K562 (cell line): ENCODE measurements at regions not wholly inside any gene's neighbourhood (a gene's known extent, or its start where the extent isn't known, plus 50 kb on each side); places are given as distances from the start of the nearest gene placed in this dataset.

Experiments used
- ATAC-seq: fragments of 200-7000 bp; cut with Tn5 transposase; 3 replicates; pipeline ENCODE4 v1.9.1; 2020; ENCODE audit warnings: moderate library complexity
- BruUV-seq: library from RNA; stranded (reverse); fragments of 400-500 nt; replicated peaks from 2 replicates; lab custom pipeline; 2021; lab: Mats Ljungman, UMichigan
- CTCF ChIA-PET: fragments of 300-600 bp; formaldehyde crosslinking; extraction: SDS; loops from one replicate; lab custom pipeline; 2021; ENCODE audit warnings: low intra/inter-chr PET ratio; lab: Yijun Ruan, JAX
- POLR2A ChIA-PET: fragments of 300-600, 350-650 bp; sonication (Branson Sonifier 250); formaldehyde crosslinking; extraction: SDS; loops from one replicate; lab custom pipeline; 2021; ENCODE audit warnings: antibody characterized with exemption, inconsistent platforms; lab: Yijun Ruan, JAX
- DNase-seq, 4 experiments: peaks; one replicate each; pipeline versions ENCODE4 v3.0.0 to v3.0.0-alpha.2; 2011 to 2018; ENCODE audit warnings: low spot score in 3 of 4, mixed read lengths in 3 of 4; ENCODE audit errors: extremely low read depth in 1 of 4
- FAIRE-seq: peaks from 2 replicates; lab custom pipeline; 2011; peaks lifted over from hg19 to GRCh38; lab: Jason Lieb, UNC
- H2AFZ ChIP-seq: 2 replicates; pipeline ENCODE4 v1.6.0; 2011; ENCODE audit warnings: low read depth, low read length, control low read depth, inconsistent platforms
- H3K27ac ChIP-seq: fragments of 200-600 bp; 3 replicates; pipeline ENCODE4 v1.8.0; 2011; ENCODE audit warnings: low read depth, mild to moderate bottlenecking, control low read depth, inconsistent platforms, low read length, moderate library complexity, mixed read lengths; ENCODE audit errors: extremely low read depth
- H3K27me3 ChIP-seq, 2 experiments: fragments of 300-600 bp in 1 of 2; 2 replicates in 1 of 2; 3 replicates in 1 of 2; pipeline versions ENCODE4 v1.6.0 to v1.8.0; 2011; ENCODE audit warnings: inconsistent platforms in 2 of 2, low read length in 2 of 2, mild to moderate bottlenecking in 1 of 2, mixed read lengths in 1 of 2, moderate library complexity in 1 of 2; ENCODE audit not compliant: control insufficient read depth in 2 of 2, insufficient read depth in 2 of 2
- H3K36me3 ChIP-seq: fragments of 300-600 bp; 3 replicates; pipeline ENCODE4 v1.8.0; 2011; ENCODE audit warnings: mild to moderate bottlenecking, low read length, inconsistent platforms; ENCODE audit not compliant: control insufficient read depth, insufficient read depth
- H3K4me1 ChIP-seq, 2 experiments: fragments of 200-600 bp in 1 of 2; replicated peaks in 1 of 2; 2 replicates in 1 of 2; 3 replicates in 1 of 2; pipeline versions ENCODE4 v1.5.1 to v1.8.0; 2011; ENCODE audit warnings: inconsistent platforms in 2 of 2, low read length in 2 of 2, mild to moderate bottlenecking in 1 of 2, mixed read lengths in 1 of 2, moderate library complexity in 1 of 2; ENCODE audit not compliant: control insufficient read depth in 2 of 2, insufficient read depth in 2 of 2
- H3K4me2 ChIP-seq: 2 replicates; pipeline ENCODE4 v1.6.1; 2011; ENCODE audit warnings: low read length, control low read depth, inconsistent platforms, mixed read lengths; ENCODE audit not compliant: insufficient read depth
- H3K4me3 ChIP-seq: fragments of 200-600 bp; sonication (generic), shearing (Covaris generic); 2 replicates; pipeline ENCODE4 v1.5.1; 2016; ENCODE audit warnings: control low read depth, inconsistent platforms
- H3K79me2 ChIP-seq: fragments of 200-600 bp; 3 replicates; pipeline ENCODE4 v1.8.0; 2011; ENCODE audit warnings: low read length, inconsistent platforms; ENCODE audit not compliant: control insufficient read depth, insufficient read depth
- H3K9ac ChIP-seq, 2 experiments: 2 replicates each; pipeline versions ENCODE4 v1.6.0 to v1.6.1; 2011; ENCODE audit warnings: low read depth in 2 of 2, low read length in 2 of 2, control low read depth in 1 of 2, inconsistent platforms in 1 of 2, mild to moderate bottlenecking in 1 of 2, mixed read lengths in 1 of 2; ENCODE audit not compliant: insufficient read depth in 1 of 2
- H3K9me1 ChIP-seq: one replicate; pipeline ENCODE4 v1.6.0; 2011; ENCODE audit warnings: inconsistent platforms, mild to moderate bottlenecking, low read length, moderate library complexity; ENCODE audit not compliant: control insufficient read depth, insufficient read depth
- H3K9me3 ChIP-seq: replicated peaks from 2 replicates; pipeline ENCODE4 v1.5.1; 2011; ENCODE audit warnings: low read depth, low read length, inconsistent platforms; ENCODE audit not compliant: control insufficient read depth, insufficient read depth
- H4K20me1 ChIP-seq: replicated peaks from 2 replicates; pipeline ENCODE4 v1.6.1; 2011; ENCODE audit warnings: low read length, inconsistent platforms, mixed read lengths; ENCODE audit not compliant: control insufficient read depth, insufficient read depth
- BCLAF1 ChIP-seq, 2 experiments: fragments of 450-650 bp in 1 of 2; IDR thresholded peaks; 2 replicates each; pipeline ENCODE4 v1.6.1; 2011 to 2017; ENCODE audit warnings: low read depth in 2 of 2, antibody characterized with exemption in 1 of 2, borderline replicate concordance in 1 of 2, low read length in 1 of 2, mild to moderate bottlenecking in 1 of 2, mixed read lengths in 1 of 2; ENCODE audit not compliant: control insufficient read depth in 1 of 2
- CEBPB ChIP-seq: fragments of 450-650 bp; IDR thresholded peaks from 2 replicates; pipeline ENCODE4 v1.6.1; 2016; ENCODE audit warnings: missing genetic modification characterization, missing compliant biosample characterization
- E2F3 ChIP-seq: fragments of 250-450 bp; sonication (Bioruptor Pico); IDR thresholded peaks from 2 replicates; pipeline ENCODE4 v1.4.0; 2020; ENCODE audit warnings: mild to moderate bottlenecking
- KLF1 ChIP-seq: fragments of 450-650 bp; IDR thresholded peaks from 2 replicates; pipeline ENCODE4 v1.6.1; 2016; ENCODE audit warnings: missing genetic modification characterization, missing compliant biosample characterization
- MAFK ChIP-seq: IDR thresholded peaks from 2 replicates; pipeline ENCODE4 v1.6.1; 2011; ENCODE audit warnings: low read length, improper control_type of control experiment
- POLR2AphosphoS2 ChIP-seq: IDR thresholded peaks from 2 replicates; pipeline ENCODE4 v1.6.1; 2012; ENCODE audit warnings: low read length, improper control_type of control experiment
- SAFB ChIP-seq: fragments of 200-400 bp; formaldehyde crosslinking; IDR thresholded peaks from 2 replicates; pipeline ENCODE4 v1.6.1; 2017; ENCODE audit warnings: low read depth, low read length, borderline replicate concordance
- SOX6 ChIP-seq: fragments of 450-650 bp; IDR thresholded peaks from 2 replicates; pipeline ENCODE4 v1.6.1; 2014; ENCODE audit warnings: mild to moderate bottlenecking
- TCF7L2 ChIP-seq: fragments of 150-350 bp; IDR thresholded peaks from 2 replicates; pipeline ENCODE4 v1.6.1; 2016; ENCODE audit warnings: low read depth, mild to moderate bottlenecking, low read length, moderate library complexity
- THAP7 ChIP-seq: fragments of 250-450 bp; sonication (Bioruptor Pico); IDR thresholded peaks from 2 replicates; pipeline ENCODE4 v1.5.0; 2021
- TSHZ1 ChIP-seq: fragments of 250-450 bp; sonication (Bioruptor Pico); IDR thresholded peaks from 2 replicates; pipeline ENCODE4 v1.4.0; 2020; ENCODE audit warnings: mild to moderate bottlenecking, moderate library complexity
- ZNF217 ChIP-seq: sonication (generic); formaldehyde crosslinking; IDR thresholded peaks from 2 replicates; pipeline ENCODE4 v1.8.0; 2022; ENCODE audit warnings: mild to moderate bottlenecking, missing genetic modification reagents
- ZNF311 ChIP-seq: fragments of 250-450 bp; sonication (Bioruptor Pico); IDR thresholded peaks from 2 replicates; pipeline ENCODE4 v1.4.0; 2020; ENCODE audit warnings: mild to moderate bottlenecking, moderate library complexity
- WGBS: fragments of 100-300 bp; shearing (Covaris generic); methylation state at CpG from one replicate; pipeline ENCODE4 v1.1.6; 2016; ENCODE audit warnings: low coverage, mixed read lengths; ENCODE audit not compliant: insufficient coverage; ENCODE audit errors: missing lambda C conversion rate; 5-methylcytosine and 5-hydroxymethylcytosine counted together
- in situ Hi-C: fragments of 300-500 bp; cut with MboI; formaldehyde crosslinking; loops from 4 replicates; pipeline ENCODE4 v1.15.0; 2018; ENCODE audit warnings: inconsistent platforms, mixed read lengths
- intact Hi-C: fragments of 100-400 bp; cut with micrococcal nuclease; formaldehyde crosslinking; loops from 2 replicates; pipeline ENCODE4 v1.14.2; 2022
- TF ChIP-seq, protein P1 (sequence below): sonication (generic); formaldehyde crosslinking; IDR thresholded peaks from 2 replicates; pipeline ENCODE4 v1.8.0; 2022; ENCODE audit warnings: mild to moderate bottlenecking, missing genetic modification reagents

DNA sequence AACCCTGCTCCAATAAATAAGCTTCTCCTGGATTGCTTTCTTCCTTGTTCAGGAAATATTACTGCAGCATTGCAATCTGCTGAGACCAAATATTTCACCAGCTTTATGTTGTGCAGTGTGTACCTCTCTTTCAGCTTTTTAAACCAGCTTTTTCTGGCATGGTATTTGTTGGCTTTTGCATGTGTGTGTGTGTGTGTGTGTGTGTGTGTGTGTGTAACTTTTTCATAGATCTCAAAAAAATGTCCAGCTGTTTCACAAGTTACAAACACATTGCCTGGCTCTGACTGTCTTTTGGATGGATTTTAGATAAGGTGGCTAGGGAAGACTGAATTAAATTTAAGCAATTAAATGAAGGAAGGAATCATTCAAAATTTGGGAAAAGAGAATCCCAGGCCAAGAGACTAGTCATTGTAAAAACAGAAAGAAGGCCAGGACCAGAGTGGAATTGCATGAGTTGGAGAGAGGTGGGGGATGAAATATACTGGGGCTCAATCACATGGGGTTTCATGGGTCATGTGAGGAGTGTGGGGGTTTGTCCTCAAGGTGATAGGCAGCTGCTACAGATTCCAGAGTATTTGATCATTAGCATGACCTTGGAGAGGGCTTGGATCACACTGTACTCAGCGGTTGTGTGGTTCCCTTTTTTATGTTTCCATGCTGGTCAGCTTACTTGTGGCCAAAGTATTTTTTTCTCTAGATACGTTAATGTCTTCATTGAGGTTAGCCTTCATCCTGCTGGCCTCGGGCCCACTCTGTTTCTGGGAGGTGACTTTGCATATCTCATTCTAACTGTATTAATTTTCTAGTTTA lies 357.7 kb upstream of the BOD1L1 start:
- Histone ChIP-seq H3K9ac (no peak overlapping the region), H3K27me3 (no peaks in the 10 kb centered on the region), H3K36me3 (no peaks in the 10 kb centered on the region), H3K4me3 (no peak overlapping the region), H2AFZ (no peak overlapping the region), H3K4me2 (no peak overlapping the region), H4K20me1 (no peaks in the 10 kb centered on the region), H3K9me3 (no peaks in the 10 kb centered on the region), H3K9me1 (no peaks in the 10 kb centered on the region), H3K4me1 (no peaks in the 10 kb centered on the region), H3K79me2 (no peaks in the 10 kb centered on the region), H3K27ac (no peak overlapping the region)
- POLR2A ChIA-PET: no interaction called here
- in situ Hi-C loops (no loop called here), intact Hi-C loops (no loop called here)
- CTCF ChIA-PET: no interaction called here
- no TSS peak for BruUV-seq
- DNase-seq: no peak
- ATAC-seq: no peak
- no peak for FAIRE-seq
- 0% methylated on average over 3 of the region's 3 CpGs for WGBS
- TF ChIP-seq THAP7 (CRISPR knock-in tag) (no peak), POLR2AphosphoS2 (no peak), KLF1 (tag) (no peak), SOX6 (no peak), TCF7L2 (no peak), TSHZ1 (CRISPR knock-in tag) (no peak), CEBPB (no peak), ZNF311 (CRISPR knock-in tag) (no peak), SAFB (no peak), BCLAF1 (IDR thresholded peaks at IDR 0.05; ENCODE audit: borderline replicate concordance in 1 of 2, control insufficient read depth in 1 of 2, low read depth in 2 of 2, low read length in 1 of 2) (no peak), E2F3 (no peak), ZNF217 (no peak), MAFK (no peak)
- TF ChIP-seq, protein P1, sequence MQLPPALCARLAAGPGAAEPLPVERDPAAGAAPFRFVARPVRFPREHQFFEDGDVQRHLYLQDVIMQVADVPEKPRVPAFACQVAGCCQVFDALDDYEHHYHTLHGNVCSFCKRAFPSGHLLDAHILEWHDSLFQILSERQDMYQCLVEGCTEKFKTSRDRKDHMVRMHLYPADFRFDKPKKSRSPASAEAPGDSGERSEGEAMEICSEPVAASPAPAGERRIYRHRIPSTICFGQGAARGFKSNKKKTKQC: no peak
